GM23338 (cell line): ENCODE measurements at regions not wholly inside any gene's neighbourhood (a gene's known extent, or its start where the extent isn't known, plus 50 kb on each side); places are given as distances from the start of the nearest gene placed in this dataset.

Experiments used
- ATAC-seq: fragments of 200-7000 bp; cut with Tn5 transposase; 3 replicates; pipeline ENCODE4 v1.9.1; 2020
- DNase-seq: peaks from one replicate; pipeline ENCODE4 v3.0.0-alpha.2; 2015; ENCODE audit warnings: low spot score
- H2AFZ ChIP-seq: fragments of 200-600 bp; sonication (generic); 2 replicates; pipeline ENCODE4 v1.8.0; 2016; ENCODE audit warnings: antibody characterized with exemption, mild to moderate bottlenecking, moderate library complexity
- H3F3A ChIP-seq: fragments of 200-600 bp; sonication (generic); replicated peaks from 2 replicates; pipeline ENCODE4 v1.8.0; 2017; ENCODE audit warnings: antibody characterized with exemption, mixed run types, low read depth
- H3K27ac ChIP-seq: fragments of 200-600 bp; sonication (generic); 2 replicates; pipeline ENCODE4 v1.6.1; 2016; ENCODE audit warnings: low read depth
- H3K27me3 ChIP-seq: fragments of 200-600 bp; sonication (generic); 2 replicates; pipeline ENCODE4 v1.8.0; 2016; ENCODE audit warnings: mild to moderate bottlenecking, mixed run types, moderate library complexity; ENCODE audit not compliant: insufficient read depth
- H3K36me3 ChIP-seq: fragments of 200-600 bp; sonication (generic); 2 replicates; pipeline ENCODE4 v1.8.0; 2016; ENCODE audit warnings: mild to moderate bottlenecking; ENCODE audit not compliant: insufficient read depth
- H3K4me1 ChIP-seq: fragments of 200-600 bp; sonication (generic); 2 replicates; pipeline ENCODE4 v1.8.0; 2016; ENCODE audit warnings: mild to moderate bottlenecking, moderate library complexity; ENCODE audit not compliant: insufficient read depth
- H3K4me2 ChIP-seq: fragments of 200-600 bp; sonication (generic); 2 replicates; pipeline ENCODE4 v1.7.1; 2017; ENCODE audit warnings: mixed run types
- H3K4me3 ChIP-seq: fragments of 200-600 bp; sonication (generic); 2 replicates; pipeline ENCODE4 v1.6.1; 2016; ENCODE audit warnings: mixed run types
- H3K79me2 ChIP-seq: fragments of 200-600 bp; sonication (generic); replicated peaks from 2 replicates; pipeline ENCODE4 v1.8.0; 2017; ENCODE audit warnings: mild to moderate bottlenecking; ENCODE audit not compliant: insufficient read depth
- H3K9me2 ChIP-seq: fragments of 200-600 bp; sonication (generic); 2 replicates; pipeline ENCODE4 v1.8.0; 2017; ENCODE audit not compliant: insufficient read depth
- H4K20me1 ChIP-seq: fragments of 200-600 bp; sonication (generic); replicated peaks from 2 replicates; pipeline ENCODE4 v1.8.0; 2017; ENCODE audit warnings: mild to moderate bottlenecking; ENCODE audit not compliant: insufficient read depth
- H3K27ac Mint-ChIP-seq: 2 replicates; pipeline ENCODE4 v1.8.0; 2020; ENCODE audit warnings: inconsistent platforms, mild to moderate bottlenecking, moderate library complexity, mixed read lengths
- H3K27me3 Mint-ChIP-seq: 3 replicates; pipeline ENCODE4 v1.8.0; 2022; ENCODE audit warnings: low read depth, mild to moderate bottlenecking, moderate library complexity, mixed read lengths, inconsistent platforms; ENCODE audit not compliant: insufficient read depth, poor library complexity
- H3K36me3 Mint-ChIP-seq: 3 replicates; pipeline ENCODE4 v1.8.0; 2021; ENCODE audit warnings: low read depth, mild to moderate bottlenecking, inconsistent platforms, moderate library complexity, mixed read lengths
- H3K4me1 Mint-ChIP-seq: 3 replicates; pipeline ENCODE4 v1.8.0; 2020; ENCODE audit warnings: mild to moderate bottlenecking, inconsistent platforms, mixed read lengths
- H3K4me3 Mint-ChIP-seq: 3 replicates; pipeline ENCODE4 v1.8.0; 2021; ENCODE audit warnings: moderate library complexity, mild to moderate bottlenecking, inconsistent platforms, mixed read lengths
- H3K9me3 Mint-ChIP-seq: 3 replicates; pipeline ENCODE4 v1.8.0; 2020; ENCODE audit warnings: moderate library complexity, mild to moderate bottlenecking, inconsistent platforms, mixed read lengths
- CREB1 ChIP-seq: fragments of 250-450 bp; sonication (Bioruptor Pico); IDR thresholded peaks from 2 replicates; pipeline ENCODE4 v1.5.0; 2020; ENCODE audit warnings: low read depth, mild to moderate bottlenecking, moderate library complexity
- EZH2phosphoT487 ChIP-seq: fragments of 200-600 bp; sonication (generic); IDR thresholded peaks from one replicate; pipeline ENCODE4 v1.8.1; 2018; ENCODE audit warnings: antibody characterized with exemption; ENCODE audit not compliant: unreplicated experiment
- NANOG ChIP-seq: IDR thresholded peaks from 2 replicates; pipeline ENCODE4 v1.6.1; 2016; ENCODE audit warnings: antibody characterized with exemption, borderline replicate concordance
- POLR2AphosphoS5 ChIP-seq: IDR thresholded peaks from 2 replicates; pipeline ENCODE4 v1.6.1; 2016; ENCODE audit warnings: antibody characterized with exemption, low read depth
- STAT1 ChIP-seq: IDR thresholded peaks from one replicate; pipeline ENCODE4 v1.6.1; 2016; ENCODE audit warnings: antibody characterized with exemption; ENCODE audit not compliant: unreplicated experiment
- ZNF114 ChIP-seq: fragments of 250-450 bp; sonication (Bioruptor Pico); IDR thresholded peaks from 2 replicates; pipeline ENCODE4 v1.5.0; 2020; ENCODE audit warnings: mild to moderate bottlenecking, moderate library complexity
- ZNF331 ChIP-seq: fragments of 250-450 bp; sonication (Bioruptor Pico); IDR thresholded peaks from 2 replicates; pipeline ENCODE4 v1.5.0; 2020; ENCODE audit warnings: low read depth, mild to moderate bottlenecking, moderate library complexity
- TF ChIP-seq, protein P1 (sequence below): IDR thresholded peaks from one replicate; pipeline ENCODE4 v1.6.1; 2018; ENCODE audit warnings: antibody characterized with exemption; ENCODE audit not compliant: unreplicated experiment
- TF ChIP-seq, protein P2 (sequence below): IDR thresholded peaks from 2 replicates; pipeline ENCODE4 v1.6.1; 2016; ENCODE audit warnings: antibody characterized with exemption

DNA sequence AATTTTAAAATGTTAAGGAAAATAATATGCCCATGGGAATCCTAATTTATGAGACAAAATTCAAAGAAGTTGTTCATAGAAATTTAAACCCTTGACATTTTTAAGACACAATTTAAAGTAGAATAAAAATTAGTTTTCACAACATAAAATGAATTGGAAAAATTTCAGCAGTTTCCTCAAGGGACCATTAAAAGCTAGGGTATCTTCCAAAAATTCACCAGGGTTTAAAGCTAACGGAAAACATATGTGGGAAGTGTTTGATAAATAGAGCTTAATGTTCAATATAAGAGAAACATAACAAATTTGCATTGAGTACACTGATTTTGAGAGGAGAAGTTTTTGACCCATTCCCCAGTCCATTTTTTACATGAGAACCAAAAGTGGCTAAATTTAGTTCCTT is 228.9 kb upstream of the TTC29 start (continued):
- TF ChIP-seq STAT1 (no peak), ZNF331 (CRISPR knock-in tag) (no peak), POLR2AphosphoS5 (no peak), CREB1 (CRISPR knock-in tag) (no peak), ZNF114 (CRISPR knock-in tag) (no peak), NANOG (no peak), EZH2phosphoT487 (no peak)
- TF ChIP-seq, protein P1, sequence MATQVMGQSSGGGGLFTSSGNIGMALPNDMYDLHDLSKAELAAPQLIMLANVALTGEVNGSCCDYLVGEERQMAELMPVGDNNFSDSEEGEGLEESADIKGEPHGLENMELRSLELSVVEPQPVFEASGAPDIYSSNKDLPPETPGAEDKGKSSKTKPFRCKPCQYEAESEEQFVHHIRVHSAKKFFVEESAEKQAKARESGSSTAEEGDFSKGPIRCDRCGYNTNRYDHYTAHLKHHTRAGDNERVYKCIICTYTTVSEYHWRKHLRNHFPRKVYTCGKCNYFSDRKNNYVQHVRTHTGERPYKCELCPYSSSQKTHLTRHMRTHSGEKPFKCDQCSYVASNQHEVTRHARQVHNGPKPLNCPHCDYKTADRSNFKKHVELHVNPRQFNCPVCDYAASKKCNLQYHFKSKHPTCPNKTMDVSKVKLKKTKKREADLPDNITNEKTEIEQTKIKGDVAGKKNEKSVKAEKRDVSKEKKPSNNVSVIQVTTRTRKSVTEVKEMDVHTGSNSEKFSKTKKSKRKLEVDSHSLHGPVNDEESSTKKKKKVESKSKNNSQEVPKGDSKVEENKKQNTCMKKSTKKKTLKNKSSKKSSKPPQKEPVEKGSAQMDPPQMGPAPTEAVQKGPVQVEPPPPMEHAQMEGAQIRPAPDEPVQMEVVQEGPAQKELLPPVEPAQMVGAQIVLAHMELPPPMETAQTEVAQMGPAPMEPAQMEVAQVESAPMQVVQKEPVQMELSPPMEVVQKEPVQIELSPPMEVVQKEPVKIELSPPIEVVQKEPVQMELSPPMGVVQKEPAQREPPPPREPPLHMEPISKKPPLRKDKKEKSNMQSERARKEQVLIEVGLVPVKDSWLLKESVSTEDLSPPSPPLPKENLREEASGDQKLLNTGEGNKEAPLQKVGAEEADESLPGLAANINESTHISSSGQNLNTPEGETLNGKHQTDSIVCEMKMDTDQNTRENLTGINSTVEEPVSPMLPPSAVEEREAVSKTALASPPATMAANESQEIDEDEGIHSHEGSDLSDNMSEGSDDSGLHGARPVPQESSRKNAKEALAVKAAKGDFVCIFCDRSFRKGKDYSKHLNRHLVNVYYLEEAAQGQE, result no peak
- TF ChIP-seq, protein P2, sequence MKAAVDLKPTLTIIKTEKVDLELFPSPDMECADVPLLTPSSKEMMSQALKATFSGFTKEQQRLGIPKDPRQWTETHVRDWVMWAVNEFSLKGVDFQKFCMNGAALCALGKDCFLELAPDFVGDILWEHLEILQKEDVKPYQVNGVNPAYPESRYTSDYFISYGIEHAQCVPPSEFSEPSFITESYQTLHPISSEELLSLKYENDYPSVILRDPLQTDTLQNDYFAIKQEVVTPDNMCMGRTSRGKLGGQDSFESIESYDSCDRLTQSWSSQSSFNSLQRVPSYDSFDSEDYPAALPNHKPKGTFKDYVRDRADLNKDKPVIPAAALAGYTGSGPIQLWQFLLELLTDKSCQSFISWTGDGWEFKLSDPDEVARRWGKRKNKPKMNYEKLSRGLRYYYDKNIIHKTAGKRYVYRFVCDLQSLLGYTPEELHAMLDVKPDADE, result no peak

DNA sequence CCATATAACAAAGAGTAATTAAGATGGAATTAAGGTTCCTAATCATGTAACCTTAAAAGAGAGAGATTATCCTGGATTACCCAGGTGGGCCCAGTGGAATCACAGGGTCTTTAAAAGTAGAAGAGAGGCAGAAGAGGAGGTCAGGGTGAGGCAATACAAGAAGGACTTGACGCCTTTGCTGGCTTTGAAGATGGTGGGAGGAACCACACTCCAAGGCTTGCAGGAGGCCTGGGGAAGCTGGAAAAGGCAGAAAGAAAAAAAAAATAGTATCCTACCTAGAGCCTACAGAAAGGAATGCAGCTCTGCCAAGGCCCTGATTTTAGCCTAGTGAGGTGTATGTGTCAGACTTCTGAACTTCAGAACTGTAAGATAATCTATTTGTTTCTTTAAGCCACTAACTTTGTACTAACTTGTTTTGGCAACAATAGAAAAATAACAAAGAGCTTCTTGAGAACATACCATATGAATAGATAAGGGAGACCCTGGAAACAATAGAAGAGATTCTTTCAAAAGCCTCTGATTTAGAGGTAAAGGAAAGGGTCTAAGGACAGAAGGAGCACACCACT is 229.9 kb upstream of the TTC29 start:
- DNase-seq, result no peak
- TF ChIP-seq, protein P2, result no peak
- TF ChIP-seq STAT1, result no peak
- TF ChIP-seq EZH2phosphoT487, result no peak
- no peak for TF ChIP-seq ZNF331 (CRISPR knock-in tag)
- TF ChIP-seq, protein P1, result no peak

More for the DNA sequence above, 229.9 kb upstream of the TTC29 start:
- H4K20me1 ChIP-seq, result no peaks in the 10 kb centered on the region
- Mint-ChIP-seq H3K9me3 (no peaks in the 10 kb centered on the region), H3K27ac (no peak overlapping the region), H3K4me1 (peaks cover 8% of the 10 kb centered on the region; the same call in 2 of the 3 replicates), H3K27me3 (no peaks in the 10 kb centered on the region), H3K4me3 (no peak overlapping the region), H3K36me3 (no peaks in the 10 kb centered on the region)
- H2AFZ ChIP-seq, result peak overlapping the region; percentile 64; the same call in 1 of the 2 replicates
- H3K27me3 ChIP-seq, result no peaks in the 10 kb centered on the region
- no peak overlapping the region for H3K27ac ChIP-seq
- H3K4me1 ChIP-seq, result no peaks in the 10 kb centered on the region
- no peaks in the 10 kb centered on the region for H3F3A ChIP-seq
- no peaks in the 10 kb centered on the region for H3K36me3 ChIP-seq
- H3K4me3 ChIP-seq, result no peak overlapping the region
- no peak overlapping the region for H3K4me2 ChIP-seq
- peak; percentile 62 for ATAC-seq
- no peaks in the 10 kb centered on the region for H3K79me2 ChIP-seq
- H3K9me2 ChIP-seq, result no peaks in the 10 kb centered on the region
